ENCODE measurements at regions not wholly inside any gene's neighbourhood (a gene's known extent, or its start where the extent isn't known, plus 50 kb on each side); places are given as distances from the start of the nearest gene placed in this dataset.

DNA sequence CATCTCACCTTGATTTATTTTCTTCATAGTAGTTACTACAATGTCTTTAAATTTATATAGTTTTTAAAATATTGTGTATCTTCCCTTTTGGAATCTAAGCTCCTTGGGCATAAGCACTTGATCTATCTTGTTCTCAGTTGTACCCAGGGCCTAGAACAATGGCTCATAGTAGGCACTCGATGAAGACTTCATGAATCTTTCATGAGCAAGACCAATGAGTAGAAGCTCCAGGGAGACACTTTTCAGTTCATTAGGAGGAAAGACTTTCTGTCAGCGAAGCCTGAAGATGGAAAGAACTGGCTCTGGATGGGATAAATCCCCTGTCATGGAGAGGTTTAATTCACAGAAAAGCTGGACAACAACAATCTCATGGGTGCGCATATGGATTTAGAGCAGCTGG is 140.2 kb upstream of the CRY1 start:
- TF ChIP-seq, protein P1, sequence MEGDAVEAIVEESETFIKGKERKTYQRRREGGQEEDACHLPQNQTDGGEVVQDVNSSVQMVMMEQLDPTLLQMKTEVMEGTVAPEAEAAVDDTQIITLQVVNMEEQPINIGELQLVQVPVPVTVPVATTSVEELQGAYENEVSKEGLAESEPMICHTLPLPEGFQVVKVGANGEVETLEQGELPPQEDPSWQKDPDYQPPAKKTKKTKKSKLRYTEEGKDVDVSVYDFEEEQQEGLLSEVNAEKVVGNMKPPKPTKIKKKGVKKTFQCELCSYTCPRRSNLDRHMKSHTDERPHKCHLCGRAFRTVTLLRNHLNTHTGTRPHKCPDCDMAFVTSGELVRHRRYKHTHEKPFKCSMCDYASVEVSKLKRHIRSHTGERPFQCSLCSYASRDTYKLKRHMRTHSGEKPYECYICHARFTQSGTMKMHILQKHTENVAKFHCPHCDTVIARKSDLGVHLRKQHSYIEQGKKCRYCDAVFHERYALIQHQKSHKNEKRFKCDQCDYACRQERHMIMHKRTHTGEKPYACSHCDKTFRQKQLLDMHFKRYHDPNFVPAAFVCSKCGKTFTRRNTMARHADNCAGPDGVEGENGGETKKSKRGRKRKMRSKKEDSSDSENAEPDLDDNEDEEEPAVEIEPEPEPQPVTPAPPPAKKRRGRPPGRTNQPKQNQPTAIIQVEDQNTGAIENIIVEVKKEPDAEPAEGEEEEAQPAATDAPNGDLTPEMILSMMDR (conservative IDR thresholded peaks at IDR 0.05) = no peak
- no peak for TF ChIP-seq ZFX (IDR thresholded peaks at IDR 0.05)
